Stimulated activated CD8-positive, alpha-beta memory T cell treated with anti-CD3 and anti-CD28 coated beads, Interleukin-12 subunit alpha, Interleukin-12 subunit beta, amount 100 ng/mL, for 1 hour (primary cell): ENCODE measurements at regions not wholly inside any gene's neighbourhood (a gene's known extent, or its start where the extent isn't known, plus 50 kb on each side); places are given as distances from the start of the nearest gene placed in this dataset.
A peak's percentile ranks its signal among the peaks of the same experiment; 100 is the strongest.
"Not testable (repeated sequence)": the region's sequence is repeated elsewhere in the genome, so short reads cannot be mapped to it uniquely, and the experiment has no call there.

Experiments
- DNase-seq: peaks from one replicate; pipeline ENCODE4 v3.0.0-alpha.2; 2020; ENCODE audit warnings: low read depth

DNA sequence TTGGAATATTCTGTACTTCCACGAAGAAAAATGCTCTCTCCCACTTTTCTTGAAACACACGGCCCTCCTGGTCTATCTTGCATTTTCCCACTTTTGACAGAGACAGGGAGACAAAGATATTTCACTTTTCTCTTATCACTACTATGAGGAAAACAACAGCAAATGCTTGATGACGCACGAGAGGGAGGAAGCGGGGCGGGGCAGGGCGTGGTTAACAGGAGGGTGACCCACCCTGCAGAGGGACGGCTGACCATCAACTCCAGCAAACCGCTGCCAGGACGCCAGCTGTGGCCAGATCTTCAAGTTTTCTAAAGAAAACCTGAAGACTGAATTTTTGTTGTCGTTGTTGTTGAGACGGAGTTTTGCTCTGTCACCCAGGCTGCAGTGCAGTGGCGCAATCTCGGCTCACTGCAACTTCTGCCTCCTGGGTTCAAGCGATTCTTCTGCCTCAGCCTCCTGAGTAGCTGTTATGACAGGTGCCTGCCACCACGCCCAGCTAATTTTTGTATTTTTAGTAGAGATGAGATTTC lies 63.8 kb downstream of the NSUN5 start:
- DNase-seq = not testable (repeated sequence)

DNA sequence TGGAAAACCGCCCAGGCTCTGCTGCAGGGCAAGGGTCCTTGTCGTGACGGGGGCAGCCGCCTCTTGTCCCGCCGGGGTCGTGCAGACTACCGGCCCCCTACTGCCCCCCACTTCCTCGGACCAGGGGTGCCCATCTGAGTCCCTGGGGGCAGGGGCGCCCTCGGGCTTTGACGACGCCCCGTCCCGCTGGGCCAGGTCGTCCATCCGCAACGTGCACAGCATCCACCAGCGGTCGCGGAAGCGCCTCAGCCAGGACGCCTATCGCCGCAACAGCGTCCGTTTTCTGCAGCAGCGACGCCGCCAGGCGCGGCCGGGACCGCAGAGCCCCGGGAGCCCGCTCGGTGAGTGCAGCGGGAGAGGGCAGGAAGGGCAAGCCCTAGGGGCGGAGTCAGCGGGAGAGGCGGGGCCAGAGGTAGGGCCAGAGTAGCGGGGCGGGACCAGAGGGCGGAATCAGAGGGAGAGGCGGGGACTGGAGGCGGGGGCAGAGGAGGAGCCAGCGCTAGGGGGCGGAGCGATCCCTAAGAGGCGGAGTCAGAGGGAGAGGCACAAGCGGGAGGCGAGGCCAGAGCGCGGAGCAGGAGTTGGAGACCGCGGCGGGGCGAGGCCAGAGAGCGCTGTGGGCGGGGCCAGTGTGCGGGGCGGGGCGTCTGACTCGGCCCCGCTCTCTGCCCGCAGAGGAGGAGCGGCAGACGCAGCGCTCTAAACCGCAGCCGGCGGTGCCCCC lies 73.5 kb downstream of the NSUN5 start:
- DNase-seq = peak; percentile 84

DNA sequence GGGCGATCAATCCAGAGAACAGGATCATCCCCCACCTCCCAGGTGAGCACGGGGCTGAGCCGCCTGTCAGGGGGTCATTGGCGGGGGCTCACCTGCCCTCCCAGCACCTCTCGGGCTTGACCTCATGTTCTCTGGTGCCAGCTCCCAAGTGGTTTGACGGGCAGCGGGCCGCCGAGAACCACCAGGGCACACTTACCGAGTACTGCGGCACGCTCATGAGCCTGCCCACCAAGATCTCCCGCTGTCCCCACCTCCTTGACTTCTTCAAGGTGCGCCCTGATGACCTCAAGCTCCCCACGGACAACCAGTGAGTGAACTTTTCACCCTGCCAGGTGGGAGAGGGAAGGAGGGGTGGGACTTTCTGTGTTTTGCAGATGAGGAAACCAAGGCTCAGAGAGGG lies 82.9 kb downstream of the NSUN5 start:
- not testable (repeated sequence) for DNase-seq

DNA sequence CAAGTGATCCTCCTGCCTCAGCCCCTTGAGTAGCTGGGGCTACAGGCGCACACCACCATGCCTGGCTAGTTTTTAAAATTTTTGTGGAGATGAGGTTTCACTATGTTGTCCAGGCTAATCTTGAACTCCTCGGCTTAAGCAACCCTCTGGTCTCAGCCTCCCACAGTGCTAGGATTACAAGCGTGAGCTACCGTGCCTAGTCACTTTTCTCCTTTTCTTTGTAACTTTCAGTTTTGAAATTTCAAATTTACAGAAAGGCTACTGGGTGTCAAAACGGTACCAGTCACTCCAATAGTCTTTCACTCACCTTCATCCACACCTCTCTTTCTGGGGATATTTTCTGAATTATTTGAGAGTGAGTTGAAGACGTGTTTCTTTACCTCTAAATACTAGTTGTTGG lies 86.9 kb downstream of the NSUN5 start:
- DNase-seq = not testable (repeated sequence)

DNA sequence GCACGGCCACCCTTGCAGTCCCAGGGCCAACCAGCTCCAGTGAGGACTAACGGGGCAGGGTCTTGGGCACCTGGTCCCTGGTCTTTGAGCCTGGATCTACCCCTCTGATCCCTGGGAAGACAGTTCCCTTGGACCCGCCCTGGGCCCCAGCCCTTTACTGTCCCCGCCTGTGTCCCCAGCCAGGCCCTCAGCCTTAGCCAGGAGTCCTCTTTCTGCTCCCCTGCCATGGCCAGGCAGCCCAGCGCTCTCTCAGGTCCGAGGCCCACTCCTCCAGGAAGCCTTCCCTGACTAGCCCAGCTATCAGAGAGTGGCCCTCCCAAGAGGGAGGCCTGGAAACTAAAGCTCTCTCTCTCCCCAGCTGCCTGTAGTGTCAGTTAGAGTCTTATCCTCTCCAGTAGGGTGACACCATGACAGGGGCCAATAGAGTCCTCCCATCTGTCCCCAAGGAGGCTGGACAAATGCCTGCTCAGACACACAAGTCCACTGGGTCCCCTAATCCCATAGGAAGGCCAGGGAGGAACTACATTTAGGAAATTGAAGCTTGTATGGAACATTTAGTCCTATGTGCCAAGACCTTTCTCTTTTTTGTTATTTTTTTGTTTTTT lies 87.8 kb downstream of the NSUN5 start:
- DNase-seq = not testable (repeated sequence)

DNA sequence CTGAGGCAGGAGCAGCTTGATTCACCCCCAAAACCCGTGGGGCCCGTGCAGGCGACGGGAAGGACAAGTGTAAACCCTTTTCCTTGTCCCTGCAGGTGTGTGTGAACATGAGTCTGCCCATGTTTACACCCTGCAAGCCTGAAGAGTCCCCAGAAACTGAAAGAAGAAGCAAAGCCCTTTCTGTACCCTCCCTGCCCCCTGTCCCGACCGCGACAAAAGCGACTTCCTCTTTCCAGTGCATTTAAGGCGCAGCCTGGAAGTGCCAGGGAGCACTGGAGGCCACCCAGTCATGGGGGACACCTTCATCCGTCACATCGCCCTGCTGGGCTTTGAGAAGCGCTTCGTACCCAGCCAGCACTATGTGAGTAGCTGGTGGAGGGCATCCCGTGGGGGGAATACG lies 88.3 kb downstream of the NSUN5 start:
- DNase-seq = not testable (repeated sequence)

DNA sequence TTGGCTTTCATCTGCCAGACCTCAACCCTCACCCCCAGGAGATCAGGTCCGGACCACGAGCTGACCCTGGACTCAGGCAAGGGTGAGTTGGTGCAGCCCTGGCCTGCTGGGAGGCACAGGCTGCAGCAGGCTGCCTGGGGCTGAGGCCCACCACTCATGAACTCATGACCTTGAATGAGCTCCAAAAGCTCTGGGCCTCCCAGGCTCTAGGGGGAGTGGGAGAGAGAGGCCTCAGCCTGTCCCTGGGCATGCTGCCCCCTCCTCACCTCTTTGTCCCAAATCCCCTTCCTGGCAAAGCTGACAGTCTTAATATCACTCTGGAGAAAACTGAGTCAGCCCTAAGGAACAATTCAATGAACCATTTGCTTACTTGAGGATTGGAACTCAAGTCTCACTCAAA lies 89.8 kb downstream of the NSUN5 start:
- not testable (repeated sequence) for DNase-seq

DNA sequence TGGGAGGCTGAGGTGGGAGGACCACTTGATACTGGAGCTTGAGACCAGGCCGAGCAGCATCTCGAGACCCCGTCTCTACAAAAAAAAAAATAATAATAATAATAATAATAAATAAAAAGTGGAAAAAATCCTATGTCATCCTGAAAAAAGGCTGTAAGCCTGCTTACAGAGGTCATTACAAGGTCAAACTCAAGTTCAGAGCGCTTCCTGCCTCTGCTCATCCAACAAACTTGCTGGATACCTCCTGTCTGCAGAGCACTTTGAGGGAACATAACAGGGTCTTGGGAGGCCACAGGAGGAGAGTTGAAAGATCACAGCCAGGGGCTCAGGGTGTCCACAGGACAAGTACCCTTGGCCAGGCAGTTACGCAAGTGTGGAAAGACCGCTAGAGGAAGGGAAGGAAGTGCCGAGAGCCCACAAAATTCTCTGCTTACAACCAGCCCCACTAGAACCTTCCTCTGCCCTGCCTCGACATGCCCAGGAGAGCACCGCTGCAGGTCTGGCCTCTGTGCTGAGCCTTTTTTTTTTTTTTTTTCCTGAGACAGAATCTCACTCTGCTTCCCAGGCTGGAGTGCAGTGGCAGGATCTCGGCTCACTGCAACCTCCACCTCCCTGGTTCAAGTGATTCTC lies 92.5 kb downstream of the NSUN5 start:
- not testable (repeated sequence) for DNase-seq

DNA sequence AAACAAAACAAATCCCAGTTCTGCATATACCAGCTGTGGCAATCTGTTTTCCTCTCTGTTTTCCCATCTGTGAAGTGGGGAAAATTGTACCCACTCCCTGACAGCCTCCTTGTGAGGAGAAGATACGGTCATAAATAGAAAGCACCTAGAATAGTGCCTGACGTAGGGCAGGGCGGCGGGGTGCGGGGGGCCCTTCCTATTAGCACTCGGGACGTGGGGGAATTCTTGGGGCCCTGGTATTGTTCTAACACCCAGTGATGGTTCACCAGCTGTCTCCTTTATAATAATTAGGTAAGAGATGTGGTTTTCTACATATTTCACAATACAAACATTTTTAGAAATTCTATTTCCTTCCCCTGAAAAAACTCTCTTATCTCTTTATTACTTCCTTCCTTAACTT lies 93.4 kb downstream of the NSUN5 start:
- not testable (repeated sequence) for DNase-seq

DNA sequence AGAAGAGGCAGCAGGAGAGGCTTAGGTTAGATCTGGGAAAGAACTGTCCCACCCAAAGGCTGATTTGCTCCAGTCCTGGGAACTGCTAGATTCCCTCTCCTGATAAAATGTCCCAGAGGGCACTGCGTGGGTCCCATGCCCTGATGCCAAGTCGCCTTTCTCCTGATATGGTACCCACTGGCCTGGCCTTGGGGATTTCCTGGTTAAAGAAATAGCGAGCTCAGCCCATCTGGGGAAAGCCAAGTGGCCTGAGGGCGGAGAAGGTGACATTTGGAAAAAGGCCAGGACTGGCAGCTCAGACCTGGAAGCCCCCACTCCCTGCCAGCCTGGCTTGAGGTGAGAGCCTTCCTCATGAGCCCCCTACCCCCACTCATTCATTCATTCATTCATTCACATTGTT lies 94.2 kb downstream of the NSUN5 start:
- DNase-seq = not testable (repeated sequence)

DNA sequence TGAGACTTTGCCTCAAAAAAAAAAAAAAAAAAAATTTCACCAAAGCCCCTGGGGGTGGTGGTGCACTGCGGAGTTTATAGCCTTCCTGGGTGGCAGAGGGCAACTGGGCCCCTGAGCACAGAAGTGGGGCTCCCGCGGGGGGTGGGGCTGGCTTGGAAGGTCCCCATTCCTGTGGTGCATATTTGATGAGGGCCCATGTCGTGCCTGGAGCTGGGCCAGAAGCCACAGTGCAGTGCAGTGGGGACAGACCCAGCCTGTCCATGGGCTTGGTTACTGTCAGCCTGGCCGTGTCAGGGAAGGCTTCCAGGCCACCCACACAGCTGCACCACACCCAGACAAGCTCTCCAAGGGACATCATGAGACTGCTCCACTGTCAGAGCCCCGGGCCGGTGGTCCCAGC lies 95.5 kb downstream of the NSUN5 start:
- DNase-seq = not testable (repeated sequence)

DNA sequence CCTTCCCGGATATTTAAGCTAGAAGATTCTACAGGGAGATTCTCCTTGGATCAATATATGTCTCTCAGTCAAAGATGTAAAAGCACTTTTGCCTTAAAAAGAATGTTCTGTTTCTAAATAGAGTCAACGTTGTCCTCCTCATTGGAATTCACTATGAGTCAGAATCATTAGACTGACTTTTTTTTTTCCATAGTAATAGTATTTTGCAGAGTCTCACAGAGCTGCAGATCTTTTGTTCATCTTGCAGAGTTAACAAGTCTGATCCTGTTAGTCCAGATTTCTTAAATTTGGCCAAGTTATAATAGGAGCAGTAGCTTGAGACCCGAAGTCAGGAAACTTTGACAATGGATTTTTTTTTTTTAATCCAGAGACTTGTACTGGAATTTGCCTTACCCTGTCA lies 103.0 kb downstream of the NSUN5 start:
- DNase-seq = not testable (repeated sequence)

DNA sequence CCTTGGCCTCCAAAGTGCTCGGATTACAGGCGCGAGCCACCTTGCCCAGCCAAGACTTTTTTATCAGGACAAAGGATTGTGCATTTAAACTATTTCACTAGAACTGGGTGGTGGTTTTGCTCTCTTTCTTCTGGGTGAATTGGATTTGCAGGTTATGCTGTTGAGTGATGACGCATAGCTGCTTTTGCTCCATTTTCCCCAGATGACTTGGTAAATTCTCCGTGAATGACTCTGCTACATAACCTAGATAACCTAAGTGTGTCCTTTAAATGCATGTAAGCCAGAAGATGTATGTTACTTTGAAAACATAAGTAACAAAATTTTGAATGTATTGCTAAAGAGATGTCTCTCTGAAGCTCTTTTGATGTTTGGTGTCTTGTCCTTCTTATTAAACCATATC lies 103.7 kb downstream of the NSUN5 start:
- not testable (repeated sequence) for DNase-seq

DNA sequence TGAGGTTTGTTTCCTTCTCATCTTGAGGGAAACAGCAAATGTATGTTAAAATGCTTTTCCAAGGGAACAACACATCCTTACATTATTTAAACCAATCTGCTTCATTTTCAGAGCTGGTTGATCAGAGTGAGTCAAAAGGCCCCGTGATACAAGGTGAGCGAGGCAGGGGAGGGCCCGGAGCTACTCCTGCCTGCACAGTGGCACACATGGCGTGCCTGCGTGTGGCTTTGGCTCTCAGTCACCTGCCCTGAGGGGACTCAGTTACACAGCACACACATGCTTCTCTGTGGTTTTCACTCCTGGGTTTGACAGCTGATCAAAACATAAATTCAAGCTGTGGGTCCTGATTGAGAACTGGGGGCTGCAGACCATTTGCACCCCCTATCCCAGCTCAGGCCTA lies 105.3 kb downstream of the NSUN5 start:
- DNase-seq = not testable (repeated sequence)

DNA sequence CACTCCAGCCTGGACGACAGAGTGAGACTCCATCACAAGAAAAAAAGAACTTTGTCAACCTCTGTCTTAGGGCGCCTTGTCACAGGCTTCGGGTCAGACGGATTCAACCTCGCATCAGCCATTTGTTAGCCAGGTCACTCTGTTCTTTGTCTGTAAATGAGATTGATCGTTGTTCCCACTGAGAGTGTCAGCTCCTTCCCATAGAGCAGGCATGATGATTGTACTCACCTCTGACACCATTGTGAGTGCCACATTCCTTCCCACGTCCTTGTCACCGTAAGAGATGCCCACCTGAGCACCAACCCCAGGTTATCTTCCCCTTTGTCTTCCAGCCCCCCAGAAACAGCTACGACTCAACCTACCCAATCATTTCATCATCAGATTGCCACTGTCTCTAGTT lies 107.4 kb downstream of the NSUN5 start:
- DNase-seq = not testable (repeated sequence)

DNA sequence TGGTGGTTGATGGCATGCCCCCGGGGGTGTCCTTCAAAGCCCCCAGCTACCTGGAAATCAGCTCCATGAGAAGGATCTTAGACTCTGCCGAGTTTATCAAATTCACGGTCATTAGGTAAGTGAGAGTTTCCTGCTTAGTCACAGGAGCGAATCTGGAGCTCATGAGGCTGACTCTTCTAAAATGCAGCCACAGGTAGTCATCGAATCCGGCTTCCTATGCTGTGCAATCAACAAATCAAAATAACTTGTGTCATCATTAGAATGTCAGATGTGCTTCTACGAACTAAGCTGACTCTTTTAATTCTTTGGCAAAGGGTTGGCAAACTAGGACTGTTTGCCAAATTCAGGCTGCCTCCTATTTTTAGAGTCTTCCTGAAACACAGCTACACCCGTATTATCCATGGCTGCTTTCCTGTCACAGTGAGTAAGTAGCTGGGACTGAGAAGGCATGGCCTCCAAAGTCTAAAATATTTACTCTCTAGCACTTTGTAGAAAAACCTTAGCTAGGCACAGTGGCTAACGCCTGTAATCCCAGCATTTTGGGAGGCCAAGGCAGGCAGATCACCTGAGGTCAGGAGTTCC lies 108.0 kb downstream of the NSUN5 start:
- not testable (repeated sequence) for DNase-seq

DNA sequence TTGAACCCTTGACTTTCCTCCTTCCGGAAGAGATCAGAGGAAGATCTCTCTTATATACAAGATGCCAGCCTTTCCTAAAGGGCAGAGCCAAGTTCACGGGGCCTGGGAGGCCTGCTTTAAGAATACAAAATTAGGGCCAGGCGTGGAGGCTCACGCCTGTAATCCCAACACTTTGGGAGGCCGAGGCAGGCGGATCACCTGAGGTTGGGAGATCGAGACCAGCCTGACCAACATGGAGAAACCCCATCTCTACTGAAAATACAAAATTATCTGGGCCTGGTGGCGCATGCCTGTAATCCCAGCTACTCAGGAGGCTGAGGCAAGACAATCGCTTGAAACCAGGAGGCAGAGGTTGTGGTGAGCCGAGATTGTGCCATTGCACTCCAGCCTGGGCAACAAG lies 108.2 kb upstream of the SPDYE9 start:
- not testable (repeated sequence) for DNase-seq

DNA sequence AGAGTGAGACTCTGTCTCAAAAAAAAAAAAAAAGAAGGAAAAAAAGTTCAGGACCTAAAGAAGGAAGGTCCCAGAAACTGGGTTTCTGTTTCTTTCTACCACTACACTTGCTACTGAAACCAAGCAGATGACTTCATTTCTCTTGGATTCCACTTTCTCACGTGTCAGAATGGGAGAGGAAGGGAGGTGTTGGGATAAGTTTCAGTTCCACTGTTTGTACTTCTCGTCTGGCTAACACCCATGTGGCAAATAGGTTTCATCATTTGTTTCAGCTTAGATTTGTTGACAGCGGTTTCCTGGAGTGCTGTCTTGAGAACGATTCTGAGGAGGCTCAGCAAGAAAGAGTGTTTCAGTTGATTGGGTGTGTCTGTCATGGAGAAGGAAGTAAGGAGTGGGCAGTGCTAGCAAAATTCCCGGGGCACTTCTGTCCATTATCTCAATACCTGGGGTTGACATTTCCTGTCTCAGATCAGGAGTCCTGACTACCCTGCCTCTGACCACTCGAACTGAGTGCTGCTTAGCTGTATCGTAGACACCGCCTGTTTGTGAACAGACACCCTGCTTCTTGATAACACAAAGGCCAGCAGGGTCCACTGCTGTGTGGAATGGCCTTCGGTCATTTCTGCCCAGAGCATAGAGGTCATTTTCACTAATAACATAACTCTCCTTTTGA lies 104.8 kb upstream of the SPDYE9 start:
- DNase-seq = not testable (repeated sequence)

DNA sequence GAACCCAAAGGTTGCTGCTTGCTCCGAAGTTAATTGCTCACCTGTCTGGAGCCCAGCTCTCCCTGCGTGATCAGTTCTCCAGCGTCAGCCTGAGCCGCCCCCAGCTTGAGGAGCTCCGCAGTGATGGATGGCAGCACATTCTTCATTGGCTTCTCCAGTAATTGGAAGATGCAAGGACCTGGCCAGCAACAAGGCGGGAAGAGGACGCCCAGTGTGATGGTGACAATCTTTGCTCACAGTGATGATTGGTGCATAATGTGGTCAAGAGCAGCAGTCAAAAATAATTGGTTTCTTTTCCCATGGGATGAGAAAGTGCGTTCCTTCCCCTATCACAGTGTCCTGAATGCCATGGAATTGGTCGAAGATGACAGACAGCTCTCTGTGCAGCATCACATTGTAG lies 102.4 kb upstream of the SPDYE9 start:
- not testable (repeated sequence) for DNase-seq

DNA sequence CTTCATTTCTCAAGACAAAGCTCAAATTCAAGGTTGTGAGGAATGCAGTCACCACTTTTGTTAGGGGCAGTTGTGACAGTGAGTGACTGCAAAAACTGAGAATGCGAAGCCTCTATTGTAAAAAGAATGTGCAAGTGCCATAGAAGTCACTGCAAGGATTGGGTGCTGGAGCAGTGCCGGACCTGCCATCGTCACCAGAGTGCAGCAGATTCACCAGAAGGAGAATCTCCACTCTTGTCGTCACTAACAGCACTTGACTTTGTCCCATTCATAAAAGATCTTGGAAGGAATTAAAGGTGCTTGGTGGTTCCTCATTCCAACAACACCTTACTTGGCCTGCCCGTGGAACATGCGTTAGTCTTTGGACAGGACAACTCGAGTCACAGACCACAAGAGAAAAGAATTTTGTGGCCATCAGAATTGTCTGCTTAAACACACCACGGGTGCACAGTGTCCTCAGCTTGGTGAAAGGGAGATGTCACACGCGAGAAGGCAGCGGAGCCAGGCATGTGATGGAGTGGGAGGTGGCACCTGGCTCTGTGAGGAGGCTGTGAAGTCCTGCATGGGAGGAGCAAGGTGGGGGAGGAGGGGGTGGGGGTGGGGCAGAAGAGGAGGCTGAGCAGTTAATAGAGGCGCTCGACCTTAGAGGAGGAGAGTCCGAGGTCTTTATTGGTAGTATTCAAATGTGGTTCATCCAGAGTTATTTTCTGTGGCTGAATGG lies 100.9 kb upstream of the SPDYE9 start:
- DNase-seq = not testable (repeated sequence)

DNA sequence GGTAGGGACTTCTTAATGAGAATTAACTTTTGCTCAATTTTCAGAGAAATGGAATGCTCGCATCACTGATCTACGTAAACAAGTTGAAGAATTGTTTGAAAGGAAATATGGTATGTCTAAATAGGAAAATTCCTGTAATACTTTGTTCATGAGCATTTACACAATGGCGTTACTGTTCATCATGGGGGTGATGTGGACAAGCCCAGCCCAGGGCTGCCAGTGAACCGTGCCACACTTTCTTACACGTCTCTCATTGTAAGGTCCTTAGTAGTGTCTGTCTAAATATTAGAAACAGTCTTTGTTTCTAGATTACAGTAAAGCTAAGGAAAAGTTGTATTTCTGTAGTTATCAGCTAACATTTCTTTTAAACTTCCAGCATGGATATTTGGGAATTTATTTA lies 91.0 kb upstream of the SPDYE9 start:
- not testable (repeated sequence) for DNase-seq
